WERI-Rb-1 (cell line): ENCODE measurements at regions not wholly inside any gene's neighbourhood (a gene's known extent, or its start where the extent isn't known, plus 50 kb on each side); places are given as distances from the start of the nearest gene placed in this dataset.

Source experiments
- DNase-seq: peaks from one replicate; pipeline ENCODE4 v3.0.0-alpha.2; 2020
- H3K27ac ChIP-seq: fragments of 250-450 bp; sonication (Bioruptor Pico); 2 replicates; pipeline ENCODE4 v1.5.1; 2020; ENCODE audit warnings: mild to moderate bottlenecking, moderate library complexity
- H3K27me3 ChIP-seq: fragments of 250-450 bp; sonication (Bioruptor Pico); 2 replicates; pipeline ENCODE4 v1.5.1; 2021; ENCODE audit warnings: mild to moderate bottlenecking, low read depth, moderate library complexity; ENCODE audit not compliant: insufficient read depth, severe bottlenecking
- H3K36me3 ChIP-seq: fragments of 250-450 bp; sonication (Bioruptor Pico); 2 replicates; pipeline ENCODE4 v1.5.1; 2020; ENCODE audit warnings: mild to moderate bottlenecking, moderate library complexity
- H3K4me3 ChIP-seq: 2 replicates; pipeline ENCODE4 v1.5.1; 2011; ENCODE audit warnings: low read depth, mild to moderate bottlenecking, control low read depth, low read length
- H3K9me3 ChIP-seq: fragments of 250-450 bp; sonication (Bioruptor Pico); 2 replicates; pipeline ENCODE4 v1.5.1; 2021; ENCODE audit warnings: mild to moderate bottlenecking, moderate library complexity; ENCODE audit not compliant: severe bottlenecking
- CTCF ChIP-seq: IDR thresholded peaks from 2 replicates; pipeline ENCODE4 v1.5.1; 2011; ENCODE audit warnings: low read depth, mild to moderate bottlenecking, control low read depth, inconsistent platforms, low read length

GRCh38 chr6:95519228-95520037 is 57.9 kb upstream of the MANEA start:
- no peaks in the 10 kb centered on the region for H3K27me3 ChIP-seq
- no peak overlapping the region for H3K4me3 ChIP-seq
- no peak overlapping the region for H3K27ac ChIP-seq
- no peak for DNase-seq
- H3K9me3 ChIP-seq = no peaks in the 10 kb centered on the region
- TF ChIP-seq CTCF = no peak
- no peaks in the 10 kb centered on the region for H3K36me3 ChIP-seq

GRCh38 chr6:95521181-95521580 is 56.2 kb upstream of the MANEA start:
- Histone ChIP-seq H3K27me3 (no peaks in the 10 kb centered on the region), H3K9me3 (no peaks in the 10 kb centered on the region), H3K4me3 (no peak overlapping the region), H3K36me3 (no peaks in the 10 kb centered on the region), H3K27ac (no peak overlapping the region)
- TF ChIP-seq CTCF = no peak
- no peak for DNase-seq
